Naive thymus-derived CD4-positive, alpha-beta T cell (primary cell): ENCODE measurements at regions not wholly inside any gene's neighbourhood (a gene's known extent, or its start where the extent isn't known, plus 50 kb on each side); places are given as distances from the start of the nearest gene placed in this dataset.

Experiments
- ATAC-seq: fragments of 150-1000 bp; cut with Tn5 transposase; 2 replicates; pipeline ENCODE4 v1.10.0; 2021; ENCODE audit warnings: mild to moderate bottlenecking, moderate library complexity
- CTCF ChIA-PET: fragments of 350-600 bp; sonication (Branson Sonifier 250); formaldehyde crosslinking; loops from one replicate; lab custom pipeline; 2021; ENCODE audit warnings: antibody characterized with exemption; lab: Charles Lee
- POLR2A ChIA-PET: fragments of 350-600 bp; sonication (Branson Sonifier 250); formaldehyde crosslinking; loops from one replicate; lab custom pipeline; 2021; ENCODE audit warnings: antibody characterized with exemption, inconsistent platforms; lab: Charles Lee
- DNase-seq, 9 donors: peaks; one replicate each; pipeline versions ENCODE4 v3.0.0 to v3.0.0-alpha.2; 2020 to 2022; ENCODE audit warnings: mixed read lengths in 1 of 9
- H3K27ac ChIP-seq: one replicate; pipeline ENCODE4 v1.7.0; 2013; ENCODE audit warnings: mild to moderate bottlenecking, low read depth, low read length, moderate library complexity
- H3K27me3 ChIP-seq, 2 donors: one replicate each; pipeline ENCODE4 v1.7.0; 2013; ENCODE audit warnings: low read length in 2 of 2, mild to moderate bottlenecking in 2 of 2, moderate library complexity in 2 of 2; ENCODE audit not compliant: control insufficient read depth in 2 of 2, insufficient read depth in 2 of 2
- H3K36me3 ChIP-seq, 3 experiments: 1 replicate in 2 of 3; 2 replicates in 1 of 3; pipeline ENCODE4 v1.7.0; 2013; ENCODE audit warnings: low read length in 3 of 3, mild to moderate bottlenecking in 3 of 3, moderate library complexity in 1 of 3; ENCODE audit not compliant: insufficient read depth in 3 of 3, control insufficient read depth in 2 of 3
- H3K4me1 ChIP-seq, 2 donors: one replicate each; pipeline ENCODE4 v1.7.0; 2013; ENCODE audit warnings: low read length in 2 of 2, mild to moderate bottlenecking in 2 of 2, moderate library complexity in 1 of 2; ENCODE audit not compliant: control insufficient read depth in 2 of 2, insufficient read depth in 2 of 2
- H3K4me3 ChIP-seq: 2 replicates; pipeline ENCODE4 v1.7.0; 2013; ENCODE audit warnings: mild to moderate bottlenecking, low read length
- H3K9me3 ChIP-seq, 3 experiments: 1 replicate in 2 of 3; 2 replicates in 1 of 3; pipeline ENCODE4 v1.7.0; 2013; ENCODE audit warnings: low read length in 3 of 3; ENCODE audit not compliant: control insufficient read depth in 2 of 3
- H3K27ac Mint-ChIP-seq, 9 donors: one replicate each; pipeline ENCODE4 v1.8.0; 2020 to 2022; ENCODE audit warnings: mixed read lengths in 9 of 9, mild to moderate bottlenecking in 8 of 9, moderate library complexity in 5 of 9, inconsistent platforms in 2 of 9
- H3K27me3 Mint-ChIP-seq, 5 donors: one replicate each; pipeline ENCODE4 v1.8.0; 2021 to 2022; ENCODE audit warnings: mixed read lengths in 5 of 5, mild to moderate bottlenecking in 1 of 5
- H3K36me3 Mint-ChIP-seq, 5 donors: one replicate each; pipeline ENCODE4 v1.8.0; 2020 to 2022; ENCODE audit warnings: mixed read lengths in 5 of 5, mild to moderate bottlenecking in 3 of 5, inconsistent platforms in 1 of 5
- H3K4me1 Mint-ChIP-seq, 7 donors: one replicate each; pipeline ENCODE4 v1.8.0; 2020 to 2022; ENCODE audit warnings: mixed read lengths in 7 of 7, mild to moderate bottlenecking in 3 of 7, inconsistent platforms in 1 of 7
- H3K4me3 Mint-ChIP-seq, 10 donors: one replicate each; pipeline ENCODE4 v1.8.0; 2020 to 2022; ENCODE audit warnings: mild to moderate bottlenecking in 10 of 10, mixed read lengths in 10 of 10, moderate library complexity in 6 of 10, inconsistent platforms in 2 of 10
- H3K9me3 Mint-ChIP-seq, 11 donors: one replicate each; pipeline ENCODE4 v1.8.0; 2020 to 2022; ENCODE audit warnings: mixed read lengths in 11 of 11, mild to moderate bottlenecking in 4 of 11, inconsistent platforms in 1 of 11, moderate library complexity in 1 of 11
- intact Hi-C, 2 donors: fragments of 100-400 bp; cut with micrococcal nuclease; formaldehyde crosslinking; loops; one replicate each; pipeline ENCODE4 v1.15.1; 2023

GRCh38 chr16:20181416-20181815 lies 107.7 kb upstream of the GPR139 start:
- intact Hi-C loops, result no loop called here
- Histone ChIP-seq H3K27me3 (peaks cover 0 to 2% of the 10 kb centered on the region in 2 donors), H3K36me3 (no peaks in the 10 kb centered on the region), H3K4me3 (no peak overlapping the region), H3K4me1 (no peaks in the 10 kb centered on the region), H3K27ac (no peak overlapping the region), H3K9me3 (no peaks in the 10 kb centered on the region)
- Mint-ChIP-seq H3K4me3 (no peak overlapping the region), H3K4me1 (peaks cover 0 to 1% (median 0%) of the 10 kb centered on the region in 7 donors), H3K27me3 (peaks cover 0 to 34% (median 16%) of the 10 kb centered on the region in 5 donors), H3K9me3 (peaks cover 0 to 22% (median 5%) of the 10 kb centered on the region in 11 donors), H3K27ac (no peak overlapping the region), H3K36me3 (peaks cover 0 to 3% (median 0%) of the 10 kb centered on the region in 5 donors)
- no peak for ATAC-seq
- no peak for DNase-seq
- ChIA-PET CTCF (no interaction called here), POLR2A (no interaction called here)

- H3K27me3 Mint-ChIP-seq, result peaks cover 0 to 35% (median 11%) of the 10 kb centered on the region in 5 donors
- intact Hi-C loops, result no loop called here
- no peak overlapping the region for H3K27ac Mint-ChIP-seq
- CTCF ChIA-PET, result no interaction called here
- ATAC-seq (no peak), DNase-seq (no peak)
- peaks cover 0 to 3% (median 0%) of the 10 kb centered on the region in 5 donors for H3K36me3 Mint-ChIP-seq
- POLR2A ChIA-PET, result no interaction called here
- Histone ChIP-seq H3K4me1 (no peaks in the 10 kb centered on the region), H3K27me3 (peaks cover 0 to 2% of the 10 kb centered on the region in 2 donors), H3K36me3 (no peaks in the 10 kb centered on the region), H3K9me3 (no peaks in the 10 kb centered on the region), H3K27ac (no peak overlapping the region), H3K4me3 (no peak overlapping the region)
- H3K4me3 Mint-ChIP-seq, result no peak overlapping the region
- peaks cover 0 to 2% (median 0%) of the 10 kb centered on the region in 7 donors for H3K4me1 Mint-ChIP-seq
- peaks cover 0 to 18% (median 2%) of the 10 kb centered on the region in 11 donors for H3K9me3 Mint-ChIP-seq
Observed at GRCh38 chr16:20178297-20178696, 104.6 kb upstream of the GPR139 start.

- H3K4me3 ChIP-seq, result no peak overlapping the region
- peaks cover 0 to 2% of the 10 kb centered on the region in 2 donors for H3K27me3 ChIP-seq
- H3K9me3 ChIP-seq, result no peaks in the 10 kb centered on the region
- H3K27ac ChIP-seq, result no peak overlapping the region
- Mint-ChIP-seq H3K27me3 (peaks cover 0 to 35% (median 10%) of the 10 kb centered on the region in 5 donors), H3K9me3 (peaks cover 0 to 22% (median 6%) of the 10 kb centered on the region in 11 donors), H3K4me1 (peaks cover 0 to 2% (median 0%) of the 10 kb centered on the region in 7 donors), H3K36me3 (peaks cover 0 to 3% (median 0%) of the 10 kb centered on the region in 5 donors), H3K27ac (no peak overlapping the region), H3K4me3 (no peak overlapping the region)
- ATAC-seq (no peak), DNase-seq (no peak)
- ChIA-PET CTCF (no interaction called here), POLR2A (no interaction called here)
- H3K36me3 ChIP-seq, result no peaks in the 10 kb centered on the region
- no peaks in the 10 kb centered on the region for H3K4me1 ChIP-seq
- intact Hi-C loops, result no loop called here
Observed at GRCh38 chr16:20175358-20175757, 101.7 kb upstream of the GPR139 start.

GRCh38 chr16:20167323-20167722 lies 93.6 kb upstream of the GPR139 start:
- Mint-ChIP-seq H3K27ac (no peak overlapping the region), H3K36me3 (peaks cover 0 to 7% (median 0%) of the 10 kb centered on the region in 5 donors), H3K4me3 (no peak overlapping the region), H3K9me3 (peaks cover 0 to 27% (median 6%) of the 10 kb centered on the region in 11 donors), H3K4me1 (no peaks in the 10 kb centered on the region), H3K27me3 (peaks cover 0 to 30% (median 5%) of the 10 kb centered on the region in 5 donors)
- Histone ChIP-seq H3K27me3 (no peaks in the 10 kb centered on the region), H3K36me3 (no peaks in the 10 kb centered on the region), H3K4me1 (no peaks in the 10 kb centered on the region), H3K27ac (no peak overlapping the region), H3K4me3 (no peak overlapping the region), H3K9me3 (no peaks in the 10 kb centered on the region)
- DNase-seq (no peak), ATAC-seq (no peak)
- ChIA-PET POLR2A (no interaction called here), CTCF (no interaction called here)
- intact Hi-C loops, result no loop called here

- Mint-ChIP-seq H3K9me3 (peaks cover 0 to 24% (median 6%) of the 10 kb centered on the region in 11 donors), H3K27me3 (peaks cover 0 to 30% (median 5%) of the 10 kb centered on the region in 5 donors), H3K27ac (no peak overlapping the region), H3K4me1 (no peaks in the 10 kb centered on the region), H3K4me3 (no peak overlapping the region), H3K36me3 (peaks cover 0 to 7% (median 0%) of the 10 kb centered on the region in 5 donors)
- intact Hi-C loops, result no loop called here
- H3K27ac ChIP-seq, result no peak overlapping the region
- POLR2A ChIA-PET, result no interaction called here
- H3K27me3 ChIP-seq, result no peaks in the 10 kb centered on the region
- CTCF ChIA-PET, result interaction anchor here (0.6 kb wide), 1 partner anchor 35 kb away, joined by 3 read pairs; no protein-coding TSS in a partner anchor
- H3K9me3 ChIP-seq, result no peaks in the 10 kb centered on the region
- DNase-seq, result no peak
- no peaks in the 10 kb centered on the region for H3K4me1 ChIP-seq
- H3K36me3 ChIP-seq, result no peaks in the 10 kb centered on the region
- H3K4me3 ChIP-seq, result no peak overlapping the region
- ATAC-seq, result no peak
Observed at GRCh38 chr16:20166531-20167235, 93.0 kb upstream of the GPR139 start.

GRCh38 chr16:20153444-20153843 lies 79.8 kb upstream of the GPR139 start:
- Mint-ChIP-seq H3K4me3 (no peak overlapping the region), H3K4me1 (no peaks in the 10 kb centered on the region), H3K27ac (no peak overlapping the region), H3K9me3 (peaks cover 0 to 21% (median 4%) of the 10 kb centered on the region in 11 donors), H3K27me3 (peaks cover 0 to 6% (median 4%) of the 10 kb centered on the region in 5 donors), H3K36me3 (no peaks in the 10 kb centered on the region)
- H3K4me3 ChIP-seq, result no peak overlapping the region
- no peak for ATAC-seq
- ChIA-PET POLR2A (no interaction called here), CTCF (no interaction called here)
- no peaks in the 10 kb centered on the region for H3K4me1 ChIP-seq
- H3K9me3 ChIP-seq, result no peaks in the 10 kb centered on the region
- no peak for DNase-seq
- H3K36me3 ChIP-seq, result no peaks in the 10 kb centered on the region
- H3K27ac ChIP-seq, result no peak overlapping the region
- H3K27me3 ChIP-seq, result no peaks in the 10 kb centered on the region
- intact Hi-C loops, result no loop called here

- no peak overlapping the region for H3K27ac Mint-ChIP-seq
- Histone ChIP-seq H3K4me3 (no peak overlapping the region), H3K9me3 (no peaks in the 10 kb centered on the region), H3K4me1 (no peaks in the 10 kb centered on the region), H3K27ac (no peak overlapping the region), H3K27me3 (no peaks in the 10 kb centered on the region), H3K36me3 (no peaks in the 10 kb centered on the region)
- ATAC-seq (no peak), DNase-seq (no peak)
- peaks cover 0 to 3% (median 0%) of the 10 kb centered on the region in 5 donors for H3K36me3 Mint-ChIP-seq
- POLR2A ChIA-PET, result no interaction called here
- H3K4me3 Mint-ChIP-seq, result no peak overlapping the region
- peaks cover 0 to 21% (median 6%) of the 10 kb centered on the region in 5 donors for H3K27me3 Mint-ChIP-seq
- H3K4me1 Mint-ChIP-seq, result no peaks in the 10 kb centered on the region
- H3K9me3 Mint-ChIP-seq, result peaks cover 0 to 9% (median 3%) of the 10 kb centered on the region in 11 donors
- CTCF ChIA-PET, result no interaction called here
- intact Hi-C loops, result no loop called here
Observed at GRCh38 chr16:20147091-20147490, 73.4 kb upstream of the GPR139 start.
